PFSK-1 (cell line): ENCODE measurements at regions not wholly inside any gene's neighbourhood (a gene's known extent, or its start where the extent isn't known, plus 50 kb on each side); places are given as distances from the start of the nearest gene placed in this dataset.

Experiments
- FOXP2 ChIP-seq: optimal IDR thresholded peaks from 2 replicates; pipeline ENCODE3; 2011; ENCODE audit warnings: borderline replicate concordance, control low read depth, inconsistent platforms; ENCODE audit not compliant: insufficient read depth; ENCODE audit errors: extremely low read length, extremely low read depth
- POLR2AphosphoS5 ChIP-seq: IDR thresholded peaks from 2 replicates; pipeline ENCODE4 v1.6.1; 2012; ENCODE audit warnings: low read depth, mild to moderate bottlenecking, control low read depth, low read length, moderate library complexity
- REST ChIP-seq, 2 experiments: IDR thresholded peaks; 2 replicates each; pipeline versions ENCODE4 v1.6.1 to v1.8.0; 2011 to 2012; ENCODE audit warnings: low read depth in 2 of 2, low read length in 2 of 2, control low read depth in 1 of 2, inconsistent platforms in 1 of 2, mild to moderate bottlenecking in 1 of 2, moderate library complexity in 1 of 2; ENCODE audit not compliant: insufficient read depth in 1 of 2
- SIN3A ChIP-seq: IDR thresholded peaks from 2 replicates; pipeline ENCODE4 v1.6.1; 2012; ENCODE audit warnings: mild to moderate bottlenecking, low read length, moderate library complexity, borderline replicate concordance; ENCODE audit not compliant: insufficient read depth
- TAF1 ChIP-seq: IDR thresholded peaks from 2 replicates; pipeline ENCODE4 v1.6.1; 2012; ENCODE audit warnings: low read length, control low read depth, borderline replicate concordance; ENCODE audit not compliant: insufficient read depth

DNA sequence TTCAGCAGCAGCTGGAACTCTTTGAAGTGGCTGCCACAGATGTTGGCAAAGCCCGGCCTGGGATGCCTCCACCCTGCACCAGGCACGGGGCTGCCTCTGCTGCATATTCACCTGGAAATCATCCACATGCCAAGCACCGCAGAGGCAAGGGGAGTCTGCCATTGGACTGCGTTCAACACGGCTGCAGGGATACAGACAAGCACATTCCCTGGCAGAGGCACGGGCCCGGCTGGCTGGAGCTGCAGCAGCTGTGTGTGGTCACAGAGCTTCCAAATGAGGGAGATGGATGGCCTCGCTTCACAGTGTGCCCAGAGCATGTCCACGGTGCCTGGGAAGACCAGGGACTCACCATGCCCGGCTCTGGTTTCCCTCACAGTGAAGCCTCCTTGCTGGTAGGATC, 1378.9 kb downstream of the TBC1D22A start:
- no peak for TF ChIP-seq POLR2AphosphoS5
- TF ChIP-seq TAF1, result no peak
- no peak for TF ChIP-seq REST (IDR thresholded peaks at IDR 0.05; ENCODE audit: insufficient read depth in 1 of 2, low read depth in 2 of 2, low read length in 2 of 2)
- TF ChIP-seq SIN3A, result no peak
- no peak for TF ChIP-seq FOXP2
